ENCODE measurements at regions not wholly inside any gene's neighbourhood (a gene's known extent, or its start where the extent isn't known, plus 50 kb on each side); places are given as distances from the start of the nearest gene placed in this dataset.
A peak's percentile ranks its signal among the peaks of the same experiment; 100 is the strongest.

DNA sequence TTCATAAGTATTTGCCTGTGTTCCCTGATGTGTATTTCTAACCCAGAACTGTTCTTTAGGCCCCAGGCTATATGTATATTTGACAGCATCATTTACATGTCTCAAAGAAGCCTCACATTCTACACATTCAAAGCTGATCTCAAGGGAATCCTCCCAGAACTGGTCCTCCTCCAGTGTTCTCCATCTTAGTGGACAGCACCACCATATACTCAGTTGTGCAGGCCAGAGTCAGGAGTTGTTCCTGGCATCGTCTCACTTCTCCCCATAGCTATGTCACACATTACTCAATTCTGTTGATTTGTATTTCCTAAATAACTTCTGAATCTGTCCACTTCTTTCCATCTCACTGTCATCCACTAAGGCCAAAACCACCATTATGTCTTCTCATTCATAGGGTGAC, 82.8 kb upstream of the TRPC3 start:
- no peak for DNase-seq (ENCODE audit: low read depth)

DNA sequence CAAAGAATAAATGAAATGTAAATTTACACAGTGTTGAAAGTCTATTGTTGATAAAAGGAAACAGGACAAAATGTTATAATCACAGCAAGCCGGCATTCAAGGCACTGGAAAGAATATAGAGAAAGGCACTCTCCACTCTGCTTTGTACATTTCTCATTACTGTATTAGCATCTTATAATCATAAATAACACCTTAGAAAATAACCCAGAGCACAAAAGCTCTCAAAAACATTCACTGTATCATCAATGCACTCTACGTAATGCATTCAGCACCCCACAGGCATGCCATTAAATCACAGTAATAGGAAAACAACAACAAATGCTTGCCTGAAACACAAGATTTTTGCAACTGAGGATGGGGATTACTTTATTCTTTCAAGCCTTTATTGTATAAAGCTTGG, 75.3 kb upstream of the TRPC3 start:
- DNase-seq (ENCODE audit: low read depth): no peak

DNA sequence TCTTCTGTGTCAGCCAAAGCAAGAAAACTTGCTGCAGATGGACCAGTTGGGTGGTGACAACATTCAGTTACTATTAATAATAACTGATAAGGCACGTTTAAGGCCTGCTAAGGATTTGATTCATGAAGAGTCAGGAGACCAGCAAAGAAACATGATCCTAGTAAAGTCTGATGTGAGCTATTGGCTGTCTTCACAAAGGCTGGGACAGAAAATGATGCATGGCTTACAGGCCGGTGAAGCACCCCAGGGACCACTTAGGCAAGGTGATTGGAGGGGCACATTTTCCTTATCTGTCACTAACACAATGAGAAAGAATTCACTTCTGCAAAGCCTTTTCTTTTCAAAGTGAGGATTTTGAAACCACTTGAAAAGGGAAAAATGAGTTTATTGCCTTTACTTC, 65.4 kb upstream of the TRPC3 start:
- no peak for DNase-seq (ENCODE audit: low read depth)

DNA sequence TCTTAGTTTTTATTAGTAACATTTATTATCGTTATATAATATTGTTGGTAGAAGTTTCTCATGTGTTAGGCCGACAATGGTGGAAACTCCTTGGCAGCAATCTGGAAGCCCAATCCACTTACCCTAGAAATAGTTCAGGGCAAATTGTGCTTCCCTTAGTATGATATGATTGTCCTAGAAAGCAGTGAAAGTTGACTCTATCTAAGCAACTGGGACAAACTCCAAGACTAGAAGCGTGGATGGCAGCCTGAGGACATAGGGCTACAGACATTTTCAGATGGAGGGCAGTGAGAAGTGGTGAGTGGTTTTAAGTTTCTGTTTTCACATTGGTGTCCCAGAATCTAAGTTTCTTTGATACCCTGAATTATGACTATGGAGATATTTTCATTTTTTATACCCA, 63.3 kb upstream of the TRPC3 start:
- DNase-seq (ENCODE audit: low read depth): no peak

DNA sequence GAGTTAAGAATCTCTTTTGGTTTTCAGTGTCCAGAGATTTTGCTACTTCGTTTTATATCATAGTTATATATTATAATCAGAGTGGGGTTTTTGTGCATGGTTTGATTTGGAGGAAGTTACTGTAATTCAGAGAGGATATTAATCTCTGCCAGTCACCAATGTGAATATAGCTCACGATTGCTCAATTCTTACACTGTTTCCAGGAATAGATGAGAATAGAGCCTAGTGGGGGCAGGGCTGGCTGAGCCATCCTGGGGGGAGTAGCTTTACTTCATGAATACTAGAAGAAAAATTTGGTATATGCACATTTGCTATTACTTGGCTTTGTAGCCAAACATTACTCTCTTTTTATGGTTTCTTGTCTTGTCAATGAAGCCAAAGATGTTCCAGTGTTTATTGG, 60.9 kb upstream of the TRPC3 start:
- peak; percentile 25 for DNase-seq (ENCODE audit: low read depth)

DNA sequence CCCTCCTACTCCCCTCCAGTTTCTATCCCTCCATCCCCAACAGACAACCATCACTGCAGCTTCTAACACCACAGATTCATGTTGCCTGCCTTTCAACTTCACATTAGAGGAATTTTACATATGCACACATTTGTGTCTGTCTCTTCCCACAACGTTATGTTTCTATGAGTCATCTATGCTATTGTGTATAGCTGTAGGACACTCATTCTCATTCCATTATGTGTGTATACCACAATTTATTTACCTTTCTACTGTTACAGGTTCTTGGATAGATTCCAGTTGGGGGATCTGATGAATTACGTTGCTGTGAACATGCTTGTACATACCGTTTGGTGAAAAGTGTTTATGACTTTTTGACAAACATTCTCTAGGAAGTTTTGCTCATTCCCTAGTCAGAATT, 58.8 kb upstream of the TRPC3 start:
- DNase-seq (ENCODE audit: low read depth): no peak

DNA sequence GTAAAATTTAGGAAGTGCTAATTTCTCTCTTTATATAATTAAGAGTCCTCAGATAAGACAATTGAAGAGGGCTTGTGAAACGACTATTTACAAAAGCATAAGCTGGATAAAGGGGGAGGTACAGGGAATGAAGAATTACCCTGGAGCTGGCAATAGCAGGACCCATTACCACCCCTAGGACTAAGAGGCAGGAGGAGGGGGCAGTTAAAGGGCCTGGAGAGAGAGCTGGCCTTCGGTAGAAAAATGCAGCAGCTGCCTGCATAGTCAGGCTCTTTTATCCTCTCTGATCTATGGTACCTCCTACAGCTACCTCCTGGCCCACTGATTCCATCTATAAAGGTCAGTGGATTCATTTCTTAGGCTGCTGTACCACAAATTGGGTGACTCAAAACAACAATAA, 57.7 kb upstream of the TRPC3 start:
- DNase-seq (ENCODE audit: low read depth): no peak

DNA sequence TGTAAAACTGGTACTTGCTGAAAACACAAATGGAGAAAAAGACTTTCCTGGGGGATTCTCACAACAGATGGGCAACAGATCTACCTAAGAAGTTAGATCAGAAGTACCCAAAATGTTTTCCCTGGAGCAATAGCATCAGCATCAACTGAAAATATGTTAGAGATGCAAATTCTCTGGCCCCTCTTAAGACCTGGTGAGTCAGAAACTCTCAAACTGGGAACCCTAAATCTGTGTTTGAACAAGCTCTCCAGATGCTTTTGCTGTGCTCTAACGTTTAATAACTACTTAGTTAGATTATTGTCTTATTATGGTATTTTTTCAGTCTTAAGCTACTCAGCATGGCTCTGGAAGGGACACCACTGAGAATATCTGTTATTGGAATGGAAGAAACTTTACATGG, 55.2 kb upstream of the TRPC3 start:
- no peak for DNase-seq (ENCODE audit: low read depth)

DNA sequence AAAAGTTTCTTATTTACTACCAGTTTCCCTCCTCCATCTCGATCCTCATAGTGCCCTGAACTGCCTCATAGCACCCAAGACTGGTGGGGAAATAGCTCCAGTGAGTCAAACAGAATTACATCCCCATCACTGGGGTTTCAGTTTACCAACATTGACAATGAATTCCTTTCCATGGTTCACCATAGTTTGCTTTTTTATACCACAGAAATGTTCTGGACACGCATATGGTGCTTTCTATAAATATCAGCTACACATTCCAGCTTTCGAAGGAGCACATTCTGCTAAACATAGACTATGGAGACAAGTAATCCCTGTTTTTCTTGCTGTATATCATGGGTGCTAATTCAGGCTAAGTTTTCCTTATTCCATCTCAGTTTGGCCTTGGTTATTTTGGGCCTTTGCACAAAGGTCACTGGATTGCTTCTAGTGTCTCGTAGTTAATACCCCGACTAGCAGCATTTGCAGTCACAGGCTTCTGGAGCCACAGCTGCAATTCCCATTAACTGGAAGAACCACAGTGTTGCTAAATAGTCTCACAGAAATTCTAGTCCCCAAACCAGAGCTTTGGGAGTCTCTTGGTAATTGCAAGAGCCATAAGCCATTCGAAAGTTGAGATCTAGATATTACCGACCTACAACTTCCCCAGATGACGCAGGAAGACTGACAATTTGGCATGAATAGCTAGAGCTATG, 53.4 kb upstream of the TRPC3 start:
- DNase-seq (ENCODE audit: low read depth): no peak

DNA sequence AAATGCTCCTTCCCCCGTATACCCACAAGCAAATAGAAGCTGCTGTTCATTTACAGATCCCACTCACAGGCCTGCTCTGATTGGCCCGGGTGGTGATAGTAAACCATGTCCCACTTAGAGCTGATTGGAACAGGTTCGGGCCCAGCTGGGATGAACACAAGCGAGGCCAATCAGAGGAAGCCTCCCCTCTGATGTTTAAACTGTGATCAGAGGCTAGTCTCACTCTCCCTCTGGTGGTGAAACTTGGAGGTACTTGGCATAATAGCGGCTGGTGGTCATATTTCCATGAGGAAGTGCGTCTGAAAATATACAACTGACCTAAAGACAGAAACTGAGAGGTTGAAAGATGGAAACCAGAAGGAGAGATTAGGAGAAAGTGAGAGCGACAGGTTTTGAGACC, 51.5 kb upstream of the TRPC3 start:
- DNase-seq (ENCODE audit: low read depth): no peak
